PFSK-1 (cell line): ENCODE measurements at regions not wholly inside any gene's neighbourhood (a gene's known extent, or its start where the extent isn't known, plus 50 kb on each side); places are given as distances from the start of the nearest gene placed in this dataset.

Experiments
- FOXP2 ChIP-seq: optimal IDR thresholded peaks from 2 replicates; pipeline ENCODE3; 2011; ENCODE audit warnings: borderline replicate concordance, control low read depth, inconsistent platforms; ENCODE audit not compliant: insufficient read depth; ENCODE audit errors: extremely low read length, extremely low read depth
- POLR2AphosphoS5 ChIP-seq: IDR thresholded peaks from 2 replicates; pipeline ENCODE4 v1.6.1; 2012; ENCODE audit warnings: low read depth, mild to moderate bottlenecking, control low read depth, low read length, moderate library complexity
- SIN3A ChIP-seq: IDR thresholded peaks from 2 replicates; pipeline ENCODE4 v1.6.1; 2012; ENCODE audit warnings: mild to moderate bottlenecking, low read length, moderate library complexity, borderline replicate concordance; ENCODE audit not compliant: insufficient read depth
- TAF1 ChIP-seq: IDR thresholded peaks from 2 replicates; pipeline ENCODE4 v1.6.1; 2012; ENCODE audit warnings: low read length, control low read depth, borderline replicate concordance; ENCODE audit not compliant: insufficient read depth
- TF ChIP-seq, protein P1 (sequence below), 2 experiments: IDR thresholded peaks; 2 replicates each; pipeline versions ENCODE4 v1.6.1 to v1.8.0; 2011 to 2012; ENCODE audit warnings: low read depth in 2 of 2, low read length in 2 of 2, control low read depth in 1 of 2, inconsistent platforms in 1 of 2, mild to moderate bottlenecking in 1 of 2, moderate library complexity in 1 of 2; ENCODE audit not compliant: insufficient read depth in 1 of 2

DNA sequence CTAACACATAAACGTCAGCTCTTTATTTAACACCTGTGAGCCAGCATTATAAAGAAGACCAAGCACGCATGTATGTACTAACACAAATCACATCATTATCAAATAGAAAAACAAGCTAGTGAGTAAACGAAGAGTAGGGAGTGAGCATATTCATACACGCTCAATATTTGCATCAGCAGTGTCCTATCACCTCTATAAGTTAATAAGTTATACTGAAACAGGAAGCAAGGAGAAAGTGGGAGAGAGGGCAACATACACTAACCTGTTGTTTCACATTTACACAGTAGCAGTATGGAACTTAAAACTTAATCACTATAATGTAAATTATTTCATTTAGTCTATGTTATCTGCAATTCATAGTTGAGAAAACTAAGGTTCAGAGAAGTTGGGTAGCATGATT, 321.5 kb upstream of the TANK start:
- TF ChIP-seq FOXP2 (no peak), TAF1 (no peak), POLR2AphosphoS5 (no peak), SIN3A (no peak)
- TF ChIP-seq, protein P1, sequence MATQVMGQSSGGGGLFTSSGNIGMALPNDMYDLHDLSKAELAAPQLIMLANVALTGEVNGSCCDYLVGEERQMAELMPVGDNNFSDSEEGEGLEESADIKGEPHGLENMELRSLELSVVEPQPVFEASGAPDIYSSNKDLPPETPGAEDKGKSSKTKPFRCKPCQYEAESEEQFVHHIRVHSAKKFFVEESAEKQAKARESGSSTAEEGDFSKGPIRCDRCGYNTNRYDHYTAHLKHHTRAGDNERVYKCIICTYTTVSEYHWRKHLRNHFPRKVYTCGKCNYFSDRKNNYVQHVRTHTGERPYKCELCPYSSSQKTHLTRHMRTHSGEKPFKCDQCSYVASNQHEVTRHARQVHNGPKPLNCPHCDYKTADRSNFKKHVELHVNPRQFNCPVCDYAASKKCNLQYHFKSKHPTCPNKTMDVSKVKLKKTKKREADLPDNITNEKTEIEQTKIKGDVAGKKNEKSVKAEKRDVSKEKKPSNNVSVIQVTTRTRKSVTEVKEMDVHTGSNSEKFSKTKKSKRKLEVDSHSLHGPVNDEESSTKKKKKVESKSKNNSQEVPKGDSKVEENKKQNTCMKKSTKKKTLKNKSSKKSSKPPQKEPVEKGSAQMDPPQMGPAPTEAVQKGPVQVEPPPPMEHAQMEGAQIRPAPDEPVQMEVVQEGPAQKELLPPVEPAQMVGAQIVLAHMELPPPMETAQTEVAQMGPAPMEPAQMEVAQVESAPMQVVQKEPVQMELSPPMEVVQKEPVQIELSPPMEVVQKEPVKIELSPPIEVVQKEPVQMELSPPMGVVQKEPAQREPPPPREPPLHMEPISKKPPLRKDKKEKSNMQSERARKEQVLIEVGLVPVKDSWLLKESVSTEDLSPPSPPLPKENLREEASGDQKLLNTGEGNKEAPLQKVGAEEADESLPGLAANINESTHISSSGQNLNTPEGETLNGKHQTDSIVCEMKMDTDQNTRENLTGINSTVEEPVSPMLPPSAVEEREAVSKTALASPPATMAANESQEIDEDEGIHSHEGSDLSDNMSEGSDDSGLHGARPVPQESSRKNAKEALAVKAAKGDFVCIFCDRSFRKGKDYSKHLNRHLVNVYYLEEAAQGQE (IDR thresholded peaks at IDR 0.05; ENCODE audit: insufficient read depth in 1 of 2, low read depth in 2 of 2, low read length in 2 of 2) = no peak

DNA sequence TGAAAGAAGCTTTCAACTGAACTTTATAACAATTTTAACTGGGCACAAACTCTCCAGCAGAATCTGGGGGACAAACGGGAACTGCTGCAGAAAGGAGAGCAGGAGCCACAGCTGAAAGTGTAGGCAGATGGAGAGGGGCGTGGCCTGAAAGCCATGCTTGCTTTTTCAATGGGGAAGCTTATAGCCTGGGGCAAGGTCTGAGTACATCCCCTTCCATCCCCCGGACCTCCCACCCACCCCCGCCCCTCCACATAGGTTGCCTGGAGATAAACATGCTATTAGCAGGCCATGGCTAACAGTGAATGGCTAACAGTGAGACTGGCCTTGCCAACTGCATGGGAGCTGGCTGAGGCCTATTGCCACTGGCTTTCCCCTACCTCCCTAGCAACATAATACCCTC, 317.9 kb upstream of the TANK start:
- TF ChIP-seq FOXP2 (no peak), POLR2AphosphoS5 (no peak), TAF1 (no peak), SIN3A (no peak)
- TF ChIP-seq, protein P1 (IDR thresholded peaks at IDR 0.05; ENCODE audit: insufficient read depth in 1 of 2, low read depth in 2 of 2, low read length in 2 of 2) = no peak

DNA sequence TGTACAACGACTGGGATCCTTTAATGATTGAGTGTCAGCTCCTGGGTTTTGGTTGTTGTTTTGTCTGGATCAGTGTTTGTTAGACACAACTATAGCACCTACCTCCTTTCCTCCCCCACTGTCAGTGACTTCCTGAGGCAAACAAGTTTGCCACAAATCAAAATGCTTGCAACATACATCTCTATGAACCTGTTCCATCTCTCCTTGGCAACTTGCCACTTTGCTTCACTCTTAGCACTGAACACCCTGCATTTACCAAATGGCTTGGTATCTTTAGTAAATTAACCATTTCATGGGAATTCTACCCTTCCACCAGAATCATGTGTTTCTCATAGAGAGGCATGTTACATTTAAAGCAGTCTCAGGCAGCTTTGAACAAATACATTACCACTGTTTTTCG, 301.1 kb upstream of the TANK start:
- TF ChIP-seq SIN3A (no peak), POLR2AphosphoS5 (no peak), TAF1 (no peak), FOXP2 (no peak)
- TF ChIP-seq, protein P1 (IDR thresholded peaks at IDR 0.05; ENCODE audit: insufficient read depth in 1 of 2, low read depth in 2 of 2, low read length in 2 of 2) = no peak

DNA sequence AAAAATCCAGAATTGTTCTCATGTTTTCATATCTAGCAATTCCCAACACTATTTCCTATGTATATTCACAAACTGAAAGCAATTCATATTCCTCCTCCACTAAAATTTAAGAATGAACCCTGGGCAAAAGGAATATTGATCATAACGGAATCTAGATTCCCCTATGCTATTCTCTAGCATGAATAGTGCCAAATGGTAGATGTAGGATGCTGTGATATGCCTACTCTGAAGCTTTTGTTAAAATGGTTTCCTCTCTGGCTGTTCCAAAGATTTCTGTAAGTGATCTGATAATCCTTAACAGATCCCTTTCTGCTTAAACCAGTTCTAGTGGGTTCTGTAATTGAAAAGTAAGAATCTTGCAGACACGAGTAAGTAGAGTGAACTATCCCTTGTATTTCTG, 298.0 kb upstream of the TANK start:
- no peak for TF ChIP-seq POLR2AphosphoS5
- no peak for TF ChIP-seq SIN3A
- TF ChIP-seq FOXP2 = no peak
- TF ChIP-seq, protein P1 (IDR thresholded peaks at IDR 0.05; ENCODE audit: insufficient read depth in 1 of 2, low read depth in 2 of 2, low read length in 2 of 2) = no peak
- TF ChIP-seq TAF1 = no peak

DNA sequence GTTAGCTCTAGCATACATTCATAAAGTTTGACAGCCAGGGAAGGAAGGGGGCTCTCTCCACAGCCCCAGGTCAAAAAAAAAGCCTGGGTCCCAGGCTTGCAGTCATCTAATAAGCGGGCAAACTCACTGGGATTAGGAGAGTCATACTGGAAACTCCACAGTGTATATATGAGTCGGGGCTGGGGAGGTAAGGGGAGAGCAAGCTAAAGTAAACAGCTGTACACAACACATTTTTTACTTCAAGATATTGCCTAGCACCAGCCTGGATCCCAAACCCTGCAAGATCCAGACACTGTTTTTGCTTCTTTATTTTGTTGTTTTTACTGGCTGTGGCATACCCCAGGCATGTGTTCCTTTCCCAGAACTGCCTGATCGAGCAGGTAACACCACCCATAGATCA, 291.3 kb upstream of the TANK start:
- TF ChIP-seq, protein P1 (IDR thresholded peaks at IDR 0.05; ENCODE audit: insufficient read depth in 1 of 2, low read depth in 2 of 2, low read length in 2 of 2) = no peak
- no peak for TF ChIP-seq SIN3A
